ENCODE measurements at regions not wholly inside any gene's neighbourhood (a gene's known extent, or its start where the extent isn't known, plus 50 kb on each side); places are given as distances from the start of the nearest gene placed in this dataset.

DNA sequence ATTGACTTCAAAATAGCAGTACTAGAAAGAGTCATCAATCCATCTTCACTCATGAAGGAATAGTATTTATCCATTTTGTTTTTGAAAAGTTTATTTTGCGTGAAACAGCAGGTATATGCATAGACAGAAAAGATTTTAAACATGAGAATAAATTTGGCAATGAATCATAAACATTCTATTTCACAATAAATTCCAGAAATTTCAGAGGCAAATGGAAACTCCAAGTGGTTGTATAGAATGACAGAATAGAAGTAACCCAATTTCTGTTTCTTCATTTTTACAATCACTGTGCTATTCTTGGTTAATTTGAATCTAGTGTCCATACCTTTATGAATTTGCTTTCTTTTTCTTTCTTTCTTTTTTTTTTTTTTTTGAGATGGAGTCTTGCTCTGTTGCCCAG, 173.0 kb upstream of the ECI2 start:
- no peaks in the 10 kb centered on the region for H3K36me3 ChIP-seq
- H3K4me1 ChIP-seq: no peaks in the 10 kb centered on the region
- no peaks in the 10 kb centered on the region for H3K27me3 ChIP-seq
- H3K27ac ChIP-seq (replicated peaks in 1 of 4): no peak overlapping the region
- DNase-seq (ENCODE audit: extremely low spot score): no peak
- no peak for TF ChIP-seq POLR2AphosphoS5 (IDR thresholded peaks at IDR 0.05)
- TF ChIP-seq, protein P1, sequence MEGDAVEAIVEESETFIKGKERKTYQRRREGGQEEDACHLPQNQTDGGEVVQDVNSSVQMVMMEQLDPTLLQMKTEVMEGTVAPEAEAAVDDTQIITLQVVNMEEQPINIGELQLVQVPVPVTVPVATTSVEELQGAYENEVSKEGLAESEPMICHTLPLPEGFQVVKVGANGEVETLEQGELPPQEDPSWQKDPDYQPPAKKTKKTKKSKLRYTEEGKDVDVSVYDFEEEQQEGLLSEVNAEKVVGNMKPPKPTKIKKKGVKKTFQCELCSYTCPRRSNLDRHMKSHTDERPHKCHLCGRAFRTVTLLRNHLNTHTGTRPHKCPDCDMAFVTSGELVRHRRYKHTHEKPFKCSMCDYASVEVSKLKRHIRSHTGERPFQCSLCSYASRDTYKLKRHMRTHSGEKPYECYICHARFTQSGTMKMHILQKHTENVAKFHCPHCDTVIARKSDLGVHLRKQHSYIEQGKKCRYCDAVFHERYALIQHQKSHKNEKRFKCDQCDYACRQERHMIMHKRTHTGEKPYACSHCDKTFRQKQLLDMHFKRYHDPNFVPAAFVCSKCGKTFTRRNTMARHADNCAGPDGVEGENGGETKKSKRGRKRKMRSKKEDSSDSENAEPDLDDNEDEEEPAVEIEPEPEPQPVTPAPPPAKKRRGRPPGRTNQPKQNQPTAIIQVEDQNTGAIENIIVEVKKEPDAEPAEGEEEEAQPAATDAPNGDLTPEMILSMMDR (IDR thresholded peaks at IDR 0.05): no peak
- intact Hi-C loops (cut with DNase I): no loop called here
- H3K9me3 ChIP-seq: peaks cover 3 to 30% (median 18%) of the 10 kb centered on the region in 4 donors
- 5% methylated on average over 1 of the region's 1 CpG for WGBS
- no peak overlapping the region for H3K4me3 ChIP-seq

DNA sequence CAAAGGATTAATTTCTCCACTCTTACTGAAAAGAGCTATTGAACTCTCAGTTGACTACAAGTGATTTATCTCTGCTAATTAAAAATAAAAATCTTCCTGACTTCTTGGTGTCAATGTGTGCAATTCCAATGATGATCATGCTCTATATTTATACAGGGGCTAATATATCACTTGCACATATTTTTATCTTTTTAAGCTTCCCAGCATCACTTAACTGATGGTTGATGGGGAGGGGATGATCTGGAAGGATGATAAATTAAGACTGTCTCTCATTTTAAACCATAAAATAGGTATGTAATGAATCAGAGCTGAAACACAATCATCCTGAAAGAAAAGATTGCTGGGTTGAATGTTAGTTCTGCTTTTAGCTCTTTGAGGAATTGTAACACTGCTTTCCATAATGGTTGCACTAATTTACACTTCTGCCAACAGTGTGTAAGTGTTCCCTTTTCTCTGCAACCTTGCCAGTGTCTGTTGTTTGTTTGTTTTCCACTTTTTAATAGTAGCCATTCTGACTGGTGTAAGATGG, 169.6 kb upstream of the ECI2 start:
- intact Hi-C loops (cut with DNase I): no loop called here
- H3K9me3 ChIP-seq: peaks cover 0 to under 1% (median 0%) of the 10 kb centered on the region in 4 donors
- no peak for TF ChIP-seq POLR2A (IDR thresholded peaks at IDR 0.05; ENCODE audit: low read depth)
- no peak for TF ChIP-seq POLR2AphosphoS5 (IDR thresholded peaks at IDR 0.05)
- TF ChIP-seq, protein P1 (IDR thresholded peaks at IDR 0.05): no peak
- TF ChIP-seq EP300 (IDR thresholded peaks at IDR 0.05): no peak
- no peak for DNase-seq (ENCODE audit: extremely low spot score)
- H3K27ac ChIP-seq (replicated peaks in 1 of 4): no peak overlapping the region
- no peak overlapping the region for H3K4me3 ChIP-seq
- H3K36me3 ChIP-seq: no peaks in the 10 kb centered on the region
- no peaks in the 10 kb centered on the region for H3K4me1 ChIP-seq
- H3K27me3 ChIP-seq: no peaks in the 10 kb centered on the region

DNA sequence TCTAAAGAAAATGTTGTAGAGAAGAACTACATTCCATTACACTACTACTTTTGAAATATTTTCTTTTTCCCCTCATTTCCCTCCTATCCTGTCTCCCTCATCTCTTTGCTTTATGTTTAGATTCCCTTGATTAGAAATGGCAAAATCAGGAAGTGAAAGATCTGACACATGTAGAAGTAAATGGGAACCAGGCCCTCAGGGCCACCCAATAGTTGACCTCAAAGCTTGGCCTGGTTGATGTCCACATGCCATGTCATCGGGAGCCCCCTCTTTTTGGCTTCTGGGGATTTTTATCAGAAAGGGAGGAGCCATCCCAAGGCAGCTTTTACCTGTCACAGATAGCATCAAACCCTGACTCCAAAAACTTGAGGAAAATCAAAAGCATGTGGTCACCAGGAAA, 168.3 kb upstream of the ECI2 start:
- Histone ChIP-seq H3K27ac (replicated peaks in 1 of 4) (no peak overlapping the region), H3K4me1 (no peaks in the 10 kb centered on the region), H3K9me3 (no peaks in the 10 kb centered on the region), H3K36me3 (no peaks in the 10 kb centered on the region), H3K27me3 (no peaks in the 10 kb centered on the region), H3K4me3 (no peak overlapping the region)
- intact Hi-C loops (cut with DNase I): no loop called here
- WGBS: 79% methylated on average over 1 of the region's 1 CpG
- TF ChIP-seq POLR2A (IDR thresholded peaks at IDR 0.05; ENCODE audit: low read depth) (no peak), EP300 (IDR thresholded peaks at IDR 0.05) (no peak), POLR2AphosphoS5 (IDR thresholded peaks at IDR 0.05) (no peak)
- TF ChIP-seq, protein P1 (IDR thresholded peaks at IDR 0.05): no peak
- DNase-seq (ENCODE audit: extremely low spot score): no peak

DNA sequence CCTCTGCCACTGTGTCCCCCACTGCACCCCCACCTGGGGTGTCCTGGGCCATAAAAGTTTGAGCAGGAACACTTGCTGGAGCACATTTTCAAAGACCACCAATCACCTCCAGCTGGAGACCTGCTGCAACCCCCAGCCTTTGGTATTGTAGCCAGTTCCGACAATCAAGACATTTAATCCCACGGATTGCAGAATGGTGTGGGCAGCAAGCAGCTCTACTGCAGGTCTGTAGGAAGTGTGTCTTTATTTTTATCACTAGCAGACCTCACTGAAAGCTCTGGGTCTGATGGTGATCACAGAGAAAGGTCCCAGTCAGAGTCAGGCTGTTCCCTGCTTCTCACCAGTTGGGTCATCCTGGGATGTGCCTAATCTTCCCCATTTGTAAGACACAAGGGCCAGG, 167.1 kb upstream of the ECI2 start:
- Histone ChIP-seq H3K27me3 (no peaks in the 10 kb centered on the region), H3K4me3 (no peak overlapping the region), H3K9me3 (peaks cover 0 to 6% (median 0%) of the 10 kb centered on the region in 4 donors), H3K4me1 (no peaks in the 10 kb centered on the region), H3K27ac (replicated peaks in 1 of 4) (no peak overlapping the region), H3K36me3 (no peaks in the 10 kb centered on the region)
- intact Hi-C loops (cut with DNase I): no loop called here
- 90% methylated on average over 2 of the region's 2 CpGs for WGBS
- DNase-seq (ENCODE audit: extremely low spot score): no peak
- TF ChIP-seq, protein P1 (IDR thresholded peaks at IDR 0.05): no peak
- no peak for TF ChIP-seq POLR2A (IDR thresholded peaks at IDR 0.05; ENCODE audit: low read depth)
- no peak for TF ChIP-seq POLR2AphosphoS5 (IDR thresholded peaks at IDR 0.05)
- TF ChIP-seq EP300 (IDR thresholded peaks at IDR 0.05): no peak

DNA sequence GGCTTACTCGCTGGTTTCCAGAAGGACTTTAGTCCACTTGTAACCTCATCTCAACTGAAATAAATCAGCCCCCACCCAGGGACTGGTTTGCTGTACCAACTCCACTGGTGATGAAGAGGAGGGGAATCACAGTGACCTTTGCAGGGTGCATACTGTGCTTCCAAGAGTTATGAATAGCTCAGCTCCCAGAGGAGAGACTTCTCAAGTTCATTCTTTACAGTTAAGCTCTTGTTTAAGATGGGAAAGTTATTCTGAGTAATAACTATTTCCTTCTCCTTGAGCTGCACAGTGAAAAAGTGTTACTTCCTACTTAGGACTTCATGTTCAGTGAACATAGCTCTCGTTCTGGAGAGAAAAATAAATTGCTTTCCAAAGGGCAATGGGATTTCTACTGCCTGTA, 166.5 kb upstream of the ECI2 start:
- WGBS: 73% methylated on average over 2 of the region's 2 CpGs
- DNase-seq (ENCODE audit: extremely low spot score): no peak
- intact Hi-C loops (cut with DNase I): no loop called here

More for the DNA sequence above, 166.5 kb upstream of the ECI2 start:
- TF ChIP-seq, protein P1 (IDR thresholded peaks at IDR 0.05): no peak
- TF ChIP-seq EP300 (IDR thresholded peaks at IDR 0.05): no peak
- TF ChIP-seq POLR2A (IDR thresholded peaks at IDR 0.05; ENCODE audit: low read depth): no peak
- no peak for TF ChIP-seq POLR2AphosphoS5 (IDR thresholded peaks at IDR 0.05)
- H3K27ac ChIP-seq (replicated peaks in 1 of 4): no peak overlapping the region
- no peaks in the 10 kb centered on the region for H3K4me1 ChIP-seq
- H3K4me3 ChIP-seq: no peak overlapping the region
- H3K27me3 ChIP-seq: no peaks in the 10 kb centered on the region
- H3K9me3 ChIP-seq: peaks cover 0 to 6% (median 0%) of the 10 kb centered on the region in 4 donors
- H3K36me3 ChIP-seq: no peaks in the 10 kb centered on the region
